Right atrium auricular region (tissue), 2 donors: ENCODE measurements at regions not wholly inside any gene's neighbourhood (a gene's known extent, or its start where the extent isn't known, plus 50 kb on each side); places are given as distances from the start of the nearest gene placed in this dataset.

Experiments used
- DNase-seq: peaks from one replicate; pipeline ENCODE4 v3.0.0-alpha.2; 2019; ENCODE audit warnings: low spot score
- H3K27ac ChIP-seq, 2 donors: fragments of 200-600 bp; sonication (generic); 1 replicate in 1 of 2; 2 replicates in 1 of 2; pipeline ENCODE4 v1.5.1; 2016 to 2019
- H3K27me3 ChIP-seq, 2 donors: fragments of 200-600 bp; sonication (generic); one replicate each; pipeline versions ENCODE4 v1.5.1 to v1.6.0; 2017 to 2019
- H3K36me3 ChIP-seq: fragments of 200-600 bp; sonication (generic); one replicate; pipeline ENCODE4 v1.5.1; 2016
- H3K4me1 ChIP-seq, 2 donors: fragments of 200-600 bp; sonication (generic); one replicate each; pipeline versions ENCODE4 v1.5.1 to v1.6.0; 2017 to 2019
- H3K4me3 ChIP-seq, 2 donors: fragments of 200-600 bp; sonication (generic); 1 replicate in 1 of 2; 2 replicates in 1 of 2; pipeline ENCODE4 v1.5.1; 2017 to 2019; ENCODE audit warnings: mild to moderate bottlenecking in 1 of 2, moderate library complexity in 1 of 2
- H3K9me3 ChIP-seq, 2 donors: fragments of 200-600 bp; sonication (generic); one replicate each; pipeline ENCODE4 v1.5.1; 2019
- TF ChIP-seq, protein P1 (sequence below), 2 donors: fragments of 200-600 bp; sonication (generic); IDR thresholded peaks; one replicate each; pipeline ENCODE4 v1.5.1; 2019; ENCODE audit warnings: antibody characterized with exemption in 2 of 2

DNA sequence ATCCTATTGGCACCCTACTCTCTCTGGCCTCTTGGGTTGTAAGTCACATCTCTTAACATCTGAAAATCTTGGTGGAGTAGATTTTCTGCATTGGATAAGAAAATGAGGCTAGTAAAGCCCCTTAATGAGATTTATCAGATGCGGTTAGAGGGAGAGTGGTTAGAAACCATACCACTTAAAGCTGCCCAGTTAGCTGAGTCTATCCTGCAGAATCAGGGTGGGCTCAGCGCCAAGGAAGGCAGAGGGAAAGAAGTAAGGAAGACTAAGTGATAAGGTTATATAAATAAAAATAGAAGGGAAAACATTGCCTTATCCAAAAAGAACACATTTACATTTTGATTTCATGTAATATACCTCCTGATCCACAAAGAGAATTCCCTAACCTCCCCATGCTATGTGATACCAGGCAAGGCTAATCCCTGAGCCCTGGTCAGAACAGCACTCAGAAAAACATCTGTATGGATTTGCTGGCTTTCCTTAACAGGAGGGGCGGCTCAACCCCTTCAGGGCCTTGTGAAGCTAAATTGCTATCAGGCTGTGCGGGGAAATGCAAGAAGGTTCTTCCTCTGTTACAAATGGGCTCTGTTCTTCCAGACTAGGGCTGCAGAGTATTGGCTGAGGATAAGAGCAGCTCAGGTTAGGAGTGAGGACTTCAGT is 101.7 kb downstream of the SNX19 start:
- Histone ChIP-seq H3K27ac (no peak overlapping the region), H3K4me1 (no peaks in the 10 kb centered on the region), H3K9me3 (no peaks in the 10 kb centered on the region), H3K36me3 (no peaks in the 10 kb centered on the region), H3K27me3 (no peaks in the 10 kb centered on the region), H3K4me3 (no peak overlapping the region)
- no peak for DNase-seq
- TF ChIP-seq, protein P1, sequence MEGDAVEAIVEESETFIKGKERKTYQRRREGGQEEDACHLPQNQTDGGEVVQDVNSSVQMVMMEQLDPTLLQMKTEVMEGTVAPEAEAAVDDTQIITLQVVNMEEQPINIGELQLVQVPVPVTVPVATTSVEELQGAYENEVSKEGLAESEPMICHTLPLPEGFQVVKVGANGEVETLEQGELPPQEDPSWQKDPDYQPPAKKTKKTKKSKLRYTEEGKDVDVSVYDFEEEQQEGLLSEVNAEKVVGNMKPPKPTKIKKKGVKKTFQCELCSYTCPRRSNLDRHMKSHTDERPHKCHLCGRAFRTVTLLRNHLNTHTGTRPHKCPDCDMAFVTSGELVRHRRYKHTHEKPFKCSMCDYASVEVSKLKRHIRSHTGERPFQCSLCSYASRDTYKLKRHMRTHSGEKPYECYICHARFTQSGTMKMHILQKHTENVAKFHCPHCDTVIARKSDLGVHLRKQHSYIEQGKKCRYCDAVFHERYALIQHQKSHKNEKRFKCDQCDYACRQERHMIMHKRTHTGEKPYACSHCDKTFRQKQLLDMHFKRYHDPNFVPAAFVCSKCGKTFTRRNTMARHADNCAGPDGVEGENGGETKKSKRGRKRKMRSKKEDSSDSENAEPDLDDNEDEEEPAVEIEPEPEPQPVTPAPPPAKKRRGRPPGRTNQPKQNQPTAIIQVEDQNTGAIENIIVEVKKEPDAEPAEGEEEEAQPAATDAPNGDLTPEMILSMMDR (IDR thresholded peaks at IDR 0.05), result no peak

GRCh38 chr11:130815097-130815802 is 101.0 kb downstream of the SNX19 start:
- no peak overlapping the region for H3K4me3 ChIP-seq
- H3K9me3 ChIP-seq, result no peaks in the 10 kb centered on the region
- no peaks in the 10 kb centered on the region for H3K36me3 ChIP-seq
- H3K27me3 ChIP-seq, result no peaks in the 10 kb centered on the region
- no peak overlapping the region for H3K27ac ChIP-seq
- DNase-seq, result no peak
- TF ChIP-seq, protein P1 (IDR thresholded peaks at IDR 0.05), result no peak
- no peaks in the 10 kb centered on the region for H3K4me1 ChIP-seq

DNA sequence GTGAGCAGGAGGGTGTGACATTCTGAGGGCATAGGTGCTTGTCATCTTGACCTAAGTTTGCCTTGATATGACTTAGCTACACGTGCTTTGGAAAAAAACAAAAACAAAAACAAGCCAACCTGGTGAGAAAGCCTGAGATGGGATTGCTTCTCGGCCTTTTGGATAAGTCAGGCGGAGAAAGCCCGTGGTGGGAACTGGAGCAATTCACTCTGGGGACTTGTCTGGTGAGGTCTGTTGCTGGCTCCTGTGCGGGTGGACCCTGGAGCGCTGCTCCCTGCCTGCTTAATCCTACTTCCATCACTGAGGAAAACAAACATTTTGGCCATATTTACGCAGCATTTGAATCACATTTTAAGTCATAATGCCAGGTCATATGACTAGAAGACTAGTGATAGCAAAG is 100.3 kb downstream of the SNX19 start:
- no peak overlapping the region for H3K4me3 ChIP-seq
- TF ChIP-seq, protein P1 (IDR thresholded peaks at IDR 0.05), result no peak
- no peak for DNase-seq

DNA sequence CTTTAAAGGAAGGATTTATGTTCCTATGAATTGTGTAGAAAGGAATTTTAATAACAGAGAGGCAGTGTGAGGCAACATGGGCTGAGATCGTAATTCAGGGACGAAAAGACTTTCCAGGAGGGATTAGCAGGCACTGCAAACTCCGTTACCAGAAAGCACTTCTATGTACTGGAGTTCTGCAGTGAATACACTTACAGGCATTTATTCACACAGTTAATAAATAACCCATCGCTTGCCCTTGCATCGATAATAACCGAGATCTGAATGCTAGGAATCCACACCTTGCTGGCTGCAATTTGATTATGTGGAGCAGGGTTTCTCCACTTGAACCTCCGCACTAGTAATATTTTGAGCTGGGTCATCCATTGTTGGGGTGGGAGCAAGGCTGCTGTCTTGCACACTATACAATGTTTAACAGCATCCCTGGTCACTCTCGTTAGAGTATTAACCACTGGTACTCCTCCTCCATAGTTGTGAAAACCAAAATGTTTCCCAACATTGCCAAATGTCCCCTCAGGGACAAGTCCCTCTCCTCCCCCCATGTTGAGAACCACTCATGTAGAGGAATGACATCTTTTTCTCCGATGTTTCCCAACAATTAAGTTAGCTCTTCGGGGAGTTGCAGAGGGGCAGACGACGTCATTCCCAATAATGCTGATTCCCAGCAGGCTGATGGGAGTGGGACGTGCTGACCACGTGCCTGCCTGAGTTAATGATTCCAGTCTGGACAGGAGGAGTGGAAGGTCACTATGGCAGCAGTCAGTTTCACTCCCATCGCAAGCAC is 99.5 kb downstream of the SNX19 start:
- TF ChIP-seq, protein P1 (IDR thresholded peaks at IDR 0.05), result no peak
- Histone ChIP-seq H3K4me3 (no peak overlapping the region), H3K27ac (no peak overlapping the region), H3K4me1 (no peaks in the 10 kb centered on the region), H3K9me3 (no peaks in the 10 kb centered on the region), H3K27me3 (no peaks in the 10 kb centered on the region), H3K36me3 (no peaks in the 10 kb centered on the region)
- DNase-seq, result no peak

More for the DNA sequence above, 100.3 kb downstream of the SNX19 start:
- H3K36me3 ChIP-seq, result no peaks in the 10 kb centered on the region
- no peaks in the 10 kb centered on the region for H3K27me3 ChIP-seq
- no peaks in the 10 kb centered on the region for H3K9me3 ChIP-seq
- H3K27ac ChIP-seq, result no peak overlapping the region
- H3K4me1 ChIP-seq, result no peaks in the 10 kb centered on the region

GRCh38 chr11:130817330-130817944 is 98.8 kb downstream of the SNX19 start:
- H3K27me3 ChIP-seq, result no peaks in the 10 kb centered on the region
- H3K27ac ChIP-seq, result no peak overlapping the region
- H3K36me3 ChIP-seq, result no peaks in the 10 kb centered on the region
- TF ChIP-seq, protein P1 (IDR thresholded peaks at IDR 0.05), result no peak
- no peak for DNase-seq
- H3K4me1 ChIP-seq, result no peaks in the 10 kb centered on the region
- no peaks in the 10 kb centered on the region for H3K9me3 ChIP-seq
- H3K4me3 ChIP-seq, result no peak overlapping the region
